ENCODE measurements at regions not wholly inside any gene's neighbourhood (a gene's known extent, or its start where the extent isn't known, plus 50 kb on each side); places are given as distances from the start of the nearest gene placed in this dataset.

- H3K4me2 ChIP-seq (ENCODE audit: control insufficient read depth, insufficient read depth): no peak overlapping the region
- in situ Hi-C loops (cut with MboI): no loop called here
- ChIA-PET RAD21 (ENCODE audit: unreplicated experiment) (no interaction called here), CTCF (interaction anchor here (0.6 kb wide), 1 partner anchor 615 kb away, joined by 4 read pairs; no protein-coding TSS in a partner anchor), SMC1A (ENCODE audit: uncharacterized antibody, unreplicated experiment) (no interaction called here), POLR2A (no interaction called here)
- ATAC-seq (no peak), DNase-seq (ENCODE audit: low read depth, low spot score) (no peak), FAIRE-seq (no peak)
- H3K4me3 ChIP-seq: no peak overlapping the region
- no peaks in the 10 kb centered on the region for H3K4me1 ChIP-seq (ENCODE audit: control insufficient read depth, insufficient read depth, low read length)
- no TSS peak for BruUV-seq (replicated peaks)
- H3K79me2 ChIP-seq (ENCODE audit: control insufficient read depth, insufficient read depth, low read length): no peaks in the 10 kb centered on the region
- no peak for TF ChIP-seq BCLAF1 (IDR thresholded peaks at IDR 0.05)
- no peak for TF ChIP-seq BCL3 (IDR thresholded peaks at IDR 0.05; ENCODE audit: borderline replicate concordance, insufficient read depth, low read depth, low read length, poor library complexity, severe bottlenecking)
- 0 out of 2 replicates have a peak, but pooled peaks have one; percentile 28 for TF ChIP-seq CREM (IDR thresholded peaks at IDR 0.05; ENCODE audit: low read depth)
- TF ChIP-seq STAT3 (IDR thresholded peaks at IDR 0.05; ENCODE audit: low read depth, low read length): no peak
- no peak overlapping the region for H3K27ac ChIP-seq (ENCODE audit: control insufficient read depth, insufficient read depth)
- intact Hi-C loops (cut with micrococcal nuclease; ENCODE audit: unreplicated experiment): no loop called here
- H2AFZ ChIP-seq (ENCODE audit: control insufficient read depth, low read depth, low read length): no peak overlapping the region
- H4K20me1 ChIP-seq (ENCODE audit: control insufficient read depth, insufficient read depth): no peaks in the 10 kb centered on the region
- no peak overlapping the region for H3K9ac ChIP-seq (ENCODE audit: control insufficient read depth, insufficient read depth, low read length)
- H3K36me3 ChIP-seq (ENCODE audit: control insufficient read depth in 2 of 2, insufficient read depth in 2 of 2, low read length in 1 of 2): no peaks in the 10 kb centered on the region
- no peaks in the 10 kb centered on the region for H3K9me3 ChIP-seq (replicated peaks; ENCODE audit: control insufficient read depth, insufficient read depth, low read length)
- WGBS (ENCODE audit: insufficient coverage, insufficient replicate concordance, low lambda C conversion rate, missing lambda C conversion rate): 15% methylated on average over 6 of the region's 6 CpGs
- no peaks in the 10 kb centered on the region for H3K27me3 ChIP-seq (replicated peaks in 1 of 2; ENCODE audit: control insufficient read depth in 2 of 2, insufficient read depth in 2 of 2, low read length in 1 of 2)
Measured at GRCh38 chr5:15366676-15367391, 133.1 kb upstream of the FBXL7 start.
